Mucosa of gallbladder (tissue), 1 donor: ENCODE measurements at regions not wholly inside any gene's neighbourhood (a gene's known extent, or its start where the extent isn't known, plus 50 kb on each side); places are given as distances from the start of the nearest gene placed in this dataset.

Experiments
- DNase-seq: peaks from one replicate; pipeline ENCODE4 v3.0.0-alpha.2; 2020; ENCODE audit warnings: low spot score
- donor health status: DM: no; HTN: no; CAD: no.

GRCh38 chr13:75050419-75051046, 431.4 kb downstream of the TBC1D4 start:
- DNase-seq: no peak

DNA sequence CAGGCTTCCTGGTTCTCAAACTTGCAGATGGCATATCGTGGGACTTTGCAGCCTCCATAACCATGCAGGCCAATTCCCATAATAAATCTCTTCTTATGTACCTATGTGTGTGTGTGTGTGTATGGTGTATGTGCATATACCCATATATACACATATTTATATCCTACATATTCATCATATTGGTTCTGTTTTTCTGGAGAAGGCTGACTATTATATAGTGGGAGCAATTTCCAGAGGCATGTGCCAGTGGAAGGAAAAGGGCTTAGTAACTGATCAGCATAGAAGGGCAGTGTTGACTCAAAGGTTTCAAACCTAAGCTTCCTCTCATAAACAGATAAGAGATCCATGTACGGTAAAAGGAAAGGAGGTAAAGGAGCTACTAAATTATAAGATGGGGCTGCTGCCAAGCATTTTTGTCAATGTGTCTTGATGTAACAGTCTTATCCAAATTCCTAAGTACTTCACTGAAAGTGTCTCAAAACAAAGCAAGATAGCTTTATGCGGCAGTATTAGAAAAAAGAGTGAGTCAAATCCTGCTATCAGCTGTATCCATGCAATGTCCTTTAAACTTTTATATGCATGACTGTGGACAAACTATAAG, 432.1 kb downstream of the TBC1D4 start:
- no peak for DNase-seq

DNA sequence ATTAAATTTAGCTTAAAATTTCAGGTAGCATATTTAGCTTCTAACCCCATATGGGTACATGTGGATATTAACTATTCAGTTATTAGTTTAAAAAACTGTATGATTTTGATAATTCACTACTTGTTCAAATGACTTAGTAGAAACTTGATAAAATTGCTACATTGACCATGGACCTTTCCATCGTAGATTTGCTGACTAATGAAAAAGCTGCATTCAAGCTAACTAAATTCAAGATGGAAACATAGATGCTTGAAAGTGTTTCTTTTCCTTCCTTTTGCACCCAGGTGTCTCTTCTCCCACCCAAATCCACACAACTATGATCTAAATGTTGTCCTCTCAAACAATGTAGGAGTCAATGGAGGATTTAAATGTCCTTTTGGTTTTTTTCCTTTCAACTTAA, 439.2 kb downstream of the TBC1D4 start:
- no peak for DNase-seq

- DNase-seq: no peak
Measured at GRCh38 chr13:75038393-75039113, 443.4 kb downstream of the TBC1D4 start.

DNA sequence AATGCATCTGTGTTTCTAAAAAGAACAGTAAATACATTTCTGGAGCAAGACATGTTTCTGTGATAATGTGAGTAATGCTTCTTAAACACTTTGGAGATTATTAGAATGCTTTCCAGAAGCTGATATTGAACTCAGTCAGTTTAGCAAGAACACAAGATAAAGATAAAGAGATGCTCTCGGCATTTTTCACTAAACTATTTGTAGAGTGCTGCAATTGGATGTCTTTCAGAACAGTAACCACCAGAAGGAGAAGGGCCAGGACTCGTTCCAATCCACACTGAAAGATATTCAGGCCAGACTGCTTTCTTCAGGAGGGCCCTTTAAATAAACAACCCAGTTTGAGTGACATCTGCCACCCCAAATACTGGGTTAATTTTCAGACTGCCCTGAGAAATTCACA, 456.0 kb downstream of the TBC1D4 start:
- DNase-seq: no peak

- DNase-seq: no peak
Measured at GRCh38 chr13:75024602-75025001, 457.4 kb downstream of the TBC1D4 start.

GRCh38 chr13:75023609-75024008, 458.4 kb downstream of the TBC1D4 start:
- no peak for DNase-seq

- DNase-seq: no peak
Measured at GRCh38 chr13:75021151-75021550, 460.8 kb downstream of the TBC1D4 start.

GRCh38 chr13:75016225-75016624, 465.7 kb downstream of the TBC1D4 start:
- no peak for DNase-seq

DNA sequence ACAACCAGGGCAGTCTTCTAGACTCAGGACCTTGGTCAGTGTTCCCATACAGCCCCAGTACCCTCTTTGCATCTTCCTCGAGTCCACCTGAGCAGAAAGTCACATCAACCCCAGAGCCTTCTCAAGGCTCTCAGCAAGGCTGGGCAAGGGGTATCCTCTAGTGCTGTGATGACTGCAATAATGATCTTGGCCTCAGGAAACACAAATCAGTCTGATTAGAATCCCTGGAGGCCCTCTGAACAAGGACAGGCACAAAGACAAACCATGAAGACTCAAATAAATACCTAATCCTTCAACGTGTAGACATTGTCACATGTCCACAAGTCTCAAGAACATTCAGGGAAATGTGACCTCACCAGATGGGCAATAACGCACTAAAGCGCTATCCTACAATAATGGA, 468.2 kb downstream of the TBC1D4 start:
- DNase-seq: no peak

DNA sequence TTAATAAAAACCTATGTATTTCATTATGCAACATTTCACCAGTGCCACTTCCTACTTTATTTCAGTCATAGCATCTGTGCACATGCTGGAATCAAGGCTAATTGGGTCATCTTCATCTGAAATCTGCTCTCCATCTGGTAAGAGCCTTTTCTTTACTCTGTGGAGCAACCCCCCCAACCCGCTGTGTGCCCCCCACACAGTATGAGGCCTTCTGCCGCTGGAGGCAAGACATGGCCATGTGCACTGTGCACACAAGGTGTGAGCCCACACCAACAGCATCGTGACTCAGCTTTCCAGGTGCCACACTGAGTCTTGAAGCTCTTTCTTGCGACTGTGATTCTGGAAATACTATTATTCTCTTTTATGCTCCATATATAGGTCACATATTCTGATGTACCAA, 471.0 kb downstream of the TBC1D4 start:
- DNase-seq: no peak

GRCh38 chr13:75008926-75009325, 473.0 kb downstream of the TBC1D4 start:
- DNase-seq: no peak

- no peak for DNase-seq
Measured at GRCh38 chr13:74990992-74991391, 491.0 kb downstream of the TBC1D4 start.

DNA sequence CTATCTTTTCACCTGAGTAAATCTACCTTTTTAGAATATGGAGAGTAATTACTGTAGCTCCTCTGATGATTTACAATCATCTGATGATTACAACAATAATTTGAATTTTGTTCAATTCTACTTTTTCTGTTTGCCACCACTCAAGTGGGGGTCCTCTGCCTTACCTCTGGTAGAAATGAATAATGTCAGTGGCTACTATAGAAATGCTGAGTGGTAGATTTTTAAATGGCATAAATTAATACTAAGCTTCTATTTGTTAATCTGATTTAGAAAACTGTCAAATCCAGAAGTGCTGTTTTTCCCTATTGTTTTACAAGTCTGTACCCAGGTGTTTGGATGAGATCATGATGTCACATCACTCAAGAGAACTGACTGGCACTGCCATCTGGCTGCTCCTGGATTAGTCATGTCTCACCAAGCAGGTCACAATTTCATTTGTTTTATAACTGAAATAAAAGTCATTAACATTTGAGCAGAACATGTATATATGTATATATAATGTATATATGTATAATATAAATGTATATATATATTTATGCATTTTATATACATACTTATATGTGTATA, 494.8 kb downstream of the TBC1D4 start:
- no peak for DNase-seq

DNA sequence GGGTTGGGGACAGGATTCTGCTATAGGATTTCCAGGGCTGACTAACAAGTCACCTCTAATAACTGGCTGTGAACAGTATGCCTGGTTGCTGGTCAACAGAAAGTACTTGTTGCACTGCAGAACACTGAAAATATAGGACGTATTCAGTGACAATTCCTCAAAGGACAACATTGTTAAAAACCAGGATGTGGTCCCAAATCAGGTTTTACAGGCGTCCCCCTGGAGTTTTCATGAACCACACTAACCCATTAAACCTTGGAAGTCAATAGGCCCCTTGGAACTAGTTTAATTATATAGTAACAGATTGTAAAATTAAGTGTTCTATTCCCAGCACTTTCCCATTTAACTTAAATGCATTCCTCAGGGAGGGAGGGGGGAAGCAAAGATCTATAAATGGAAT, 495.4 kb downstream of the TBC1D4 start:
- no peak for DNase-seq

DNA sequence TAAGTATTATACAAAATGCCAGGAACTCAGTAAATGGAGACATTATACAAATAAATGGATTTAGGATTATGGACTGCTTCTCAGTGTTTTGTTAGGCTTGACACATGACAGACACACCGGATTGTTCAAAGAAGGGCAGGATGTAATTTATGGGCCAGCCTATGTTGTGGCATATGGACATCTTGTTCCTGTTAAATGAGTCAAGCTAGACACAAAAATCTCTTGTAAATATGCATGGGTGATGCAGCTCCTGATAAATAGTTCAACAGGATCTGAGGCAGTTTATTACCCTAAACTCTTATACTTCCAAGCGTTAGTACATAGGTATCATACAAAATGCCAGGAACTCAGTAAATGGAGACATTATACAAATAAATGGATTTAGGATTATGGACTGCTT, 502.3 kb downstream of the TBC1D4 start:
- no peak for DNase-seq

DNA sequence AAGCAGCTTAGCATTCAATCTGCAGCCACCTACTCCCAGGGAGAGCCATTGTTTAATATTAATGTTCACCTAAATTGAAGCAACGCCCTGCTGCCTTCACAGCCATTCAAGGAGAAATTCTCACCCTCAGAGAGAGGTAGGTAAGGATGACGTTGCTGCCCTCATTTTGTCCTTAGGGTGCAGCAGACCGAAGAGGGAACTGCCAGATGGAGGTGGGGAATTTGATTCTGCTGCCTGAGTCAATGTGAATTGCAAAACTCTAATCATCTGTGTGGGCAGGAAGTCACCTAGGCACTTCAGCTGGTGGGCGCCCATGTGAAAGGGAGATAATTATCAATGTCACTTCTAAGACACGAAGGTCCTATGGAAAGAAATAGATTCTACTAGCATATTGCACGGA, 503.4 kb downstream of the TBC1D4 start:
- DNase-seq: no peak

DNA sequence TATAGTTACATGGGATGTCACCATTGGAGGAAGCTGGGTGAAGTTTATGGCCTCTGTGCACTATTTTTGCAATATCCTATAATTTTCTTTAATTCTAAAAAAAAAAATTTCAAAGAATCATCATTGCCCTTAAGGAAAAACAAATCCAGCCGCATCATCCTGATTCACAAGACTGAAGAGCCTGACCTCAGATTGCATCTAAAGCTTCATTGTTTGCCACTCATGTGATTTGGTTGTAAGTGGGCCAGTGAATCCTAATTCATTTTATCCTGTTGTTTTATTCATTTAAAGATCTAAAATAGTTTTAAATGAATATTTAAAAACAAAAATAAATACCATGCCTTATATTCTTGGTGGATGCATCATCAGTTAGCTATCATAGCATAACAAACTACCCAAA, 504.5 kb downstream of the TBC1D4 start:
- no peak for DNase-seq

GRCh38 chr13:74975111-74975510, 506.9 kb downstream of the TBC1D4 start:
- DNase-seq: no peak

DNA sequence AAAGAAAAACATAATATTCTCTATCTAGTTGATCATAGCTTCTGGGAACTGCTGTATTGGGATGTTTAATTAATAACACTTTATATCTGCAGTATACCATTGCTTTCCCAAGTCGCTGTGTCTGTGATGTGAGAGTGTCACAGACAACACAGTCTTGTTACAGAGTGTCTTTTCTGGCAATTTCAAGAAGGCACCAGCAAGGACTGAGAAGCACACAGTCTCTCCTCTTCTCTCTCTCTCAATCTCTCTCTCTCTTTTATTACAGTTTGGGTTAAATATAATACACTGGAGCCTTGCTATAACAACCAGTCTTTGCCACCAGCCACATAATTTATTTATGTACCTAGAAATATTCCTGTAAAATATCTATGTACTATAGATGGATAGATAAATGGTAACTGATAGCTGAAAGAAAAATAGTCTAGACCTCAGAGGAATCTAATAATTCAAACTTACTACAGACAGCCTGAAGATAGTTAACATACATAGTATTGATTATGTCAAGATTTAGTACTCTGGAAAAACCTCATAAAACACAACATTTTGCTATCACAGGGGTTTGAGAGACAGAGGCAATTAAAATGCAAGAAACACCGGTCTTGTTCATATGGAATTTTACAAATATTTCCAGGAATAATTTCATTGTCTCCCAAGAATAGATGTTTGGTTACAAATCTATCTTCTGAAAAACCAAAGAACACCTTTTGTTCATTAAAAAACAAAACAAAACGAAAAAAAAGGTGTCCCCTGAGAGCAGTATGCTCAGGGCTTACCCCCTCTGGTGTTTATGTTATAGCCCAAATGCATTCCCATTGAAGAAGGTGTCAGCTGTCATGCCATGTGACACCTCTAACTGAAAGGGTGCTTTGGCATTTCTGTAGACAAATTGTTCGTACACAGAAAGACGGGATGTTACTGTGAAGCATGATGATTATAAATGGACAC, 507.8 kb downstream of the TBC1D4 start:
- DNase-seq: no peak

DNA sequence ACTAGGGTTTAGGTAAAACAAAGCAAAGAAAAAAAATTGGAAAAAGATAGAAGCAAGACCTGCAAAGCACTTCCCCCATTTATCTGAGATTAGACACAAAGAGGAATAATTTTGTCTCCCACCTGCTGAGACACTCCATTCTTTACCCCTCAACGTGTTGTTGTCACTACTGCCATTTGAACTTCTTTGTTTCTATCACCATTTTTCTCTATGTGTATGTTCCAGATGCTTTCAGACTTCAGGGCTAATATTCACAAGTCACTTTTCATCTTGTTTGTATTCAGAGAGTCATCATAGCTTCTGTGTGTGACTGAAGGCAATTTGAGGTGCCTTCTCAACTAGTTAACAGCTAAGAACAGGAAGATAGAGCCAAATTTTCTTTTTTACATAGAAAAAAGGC, 512.5 kb downstream of the TBC1D4 start:
- no peak for DNase-seq
